WTC11 (cell line): ENCODE measurements at regions not wholly inside any gene's neighbourhood (a gene's known extent, or its start where the extent isn't known, plus 50 kb on each side); places are given as distances from the start of the nearest gene placed in this dataset.

Source experiments
- ATAC-seq: fragments of 200-7000 bp; cut with Tn5 transposase; 2 replicates; pipeline ENCODE4 v1.10.0; 2021; ENCODE audit warnings: mild to moderate bottlenecking, moderate library complexity
- CTCF ChIA-PET: fragments of 300-600 bp; sonication (Branson Sonifier 250); formaldehyde crosslinking; loops from one replicate; lab custom pipeline; 2021; ENCODE audit warnings: antibody characterized with exemption; lab: Charles Lee
- POLR2A ChIA-PET: fragments of 350-600 bp; sonication (Branson Sonifier 250); formaldehyde crosslinking; loops from one replicate; lab custom pipeline; 2021; ENCODE audit warnings: antibody characterized with exemption; lab: Charles Lee
- DNase-seq: peaks from one replicate; pipeline ENCODE4 v3.0.0; 2021; ENCODE audit warnings: low spot score
- H3K27ac Mint-ChIP-seq: 2 replicates; pipeline ENCODE4 v1.8.0; 2021; ENCODE audit warnings: mixed read lengths
- H3K27me3 Mint-ChIP-seq: 2 replicates; pipeline ENCODE4 v1.8.0; 2021; ENCODE audit warnings: low read depth, mild to moderate bottlenecking, moderate library complexity, mixed read lengths
- H3K36me3 Mint-ChIP-seq: 2 replicates; pipeline ENCODE4 v1.8.0; 2021; ENCODE audit warnings: mixed read lengths
- H3K4me1 Mint-ChIP-seq: 2 replicates; pipeline ENCODE4 v1.8.0; 2022; ENCODE audit warnings: mixed read lengths
- H3K4me3 Mint-ChIP-seq: 2 replicates; pipeline ENCODE4 v1.8.0; 2021; ENCODE audit warnings: mild to moderate bottlenecking, moderate library complexity, mixed read lengths
- H3K9me3 Mint-ChIP-seq: 2 replicates; pipeline ENCODE4 v1.8.0; 2021; ENCODE audit warnings: mixed read lengths
- ARID4B ChIP-seq: sonication (generic); formaldehyde crosslinking; IDR thresholded peaks from 2 replicates; pipeline ENCODE4 v1.8.0; 2023; ENCODE audit warnings: missing genetic modification reagents, mild to moderate bottlenecking, borderline replicate concordance
- ATF2 ChIP-seq: sonication (generic); formaldehyde crosslinking; IDR thresholded peaks from 2 replicates; pipeline ENCODE4 v1.8.1; 2022; ENCODE audit warnings: low read depth, missing genetic modification reagents, borderline replicate concordance
- ATF3 ChIP-seq: sonication (generic); formaldehyde crosslinking; conservative IDR thresholded peaks from 2 replicates; pipeline ENCODE4 v1.8.1; 2022; ENCODE audit warnings: mild to moderate bottlenecking, missing genetic modification reagents
- CDX4 ChIP-seq: fragments of 250-450 bp; sonication (Bioruptor Pico); IDR thresholded peaks from 2 replicates; pipeline ENCODE4 v1.9.0; 2021; ENCODE audit warnings: moderate library complexity, mild to moderate bottlenecking, inconsistent platforms, borderline replicate concordance
- FOXK1 ChIP-seq: sonication (generic); formaldehyde crosslinking; IDR thresholded peaks from 2 replicates; pipeline ENCODE4 v1.8.0; 2022; ENCODE audit warnings: mild to moderate bottlenecking, moderate library complexity, missing genetic modification reagents
- HMGA2 ChIP-seq: fragments of 250-450 bp; sonication (Bioruptor Pico); IDR thresholded peaks from 2 replicates; pipeline ENCODE4 v1.4.0; 2021; ENCODE audit warnings: mild to moderate bottlenecking, moderate library complexity
- MYBL2 ChIP-seq: sonication (generic); formaldehyde crosslinking; IDR thresholded peaks from 2 replicates; pipeline ENCODE4 v1.8.1; 2023; ENCODE audit warnings: mild to moderate bottlenecking, moderate library complexity, missing genetic modification reagents
- NFATC4 ChIP-seq: fragments of 250-450 bp; sonication (Bioruptor Pico); IDR thresholded peaks from 2 replicates; pipeline ENCODE4 v1.9.0; 2021; ENCODE audit warnings: mild to moderate bottlenecking
- NFE2L1 ChIP-seq: sonication (generic); formaldehyde crosslinking; IDR thresholded peaks from 2 replicates; pipeline ENCODE4 v1.8.1; 2023; ENCODE audit warnings: missing genetic modification reagents
- SMAD3 ChIP-seq: sonication (generic); formaldehyde crosslinking; IDR thresholded peaks from 2 replicates; pipeline ENCODE4 v1.8.0; 2022; ENCODE audit warnings: missing genetic modification reagents, mild to moderate bottlenecking, borderline replicate concordance
- USF1 ChIP-seq: sonication (generic); formaldehyde crosslinking; IDR thresholded peaks from 2 replicates; pipeline ENCODE4 v1.8.0; 2022; ENCODE audit warnings: mild to moderate bottlenecking, missing genetic modification reagents
- ZMAT4 ChIP-seq: fragments of 250-450 bp; sonication (Bioruptor Pico); IDR thresholded peaks from 2 replicates; pipeline ENCODE4 v1.9.0; 2021; ENCODE audit warnings: mild to moderate bottlenecking
- ZNF138 ChIP-seq: sonication (generic); formaldehyde crosslinking; conservative IDR thresholded peaks from 2 replicates; pipeline ENCODE4 v1.8.1; 2022; ENCODE audit warnings: mild to moderate bottlenecking, moderate library complexity, missing genetic modification reagents
- ZSCAN18 ChIP-seq: fragments of 250-450 bp; sonication (Bioruptor Pico); IDR thresholded peaks from 2 replicates; pipeline ENCODE4 v2.1.2; 2022; ENCODE audit warnings: mild to moderate bottlenecking, moderate library complexity

GRCh38 chr3:193776626-193777358, 183.8 kb downstream of the OPA1 start (continued):
- TF ChIP-seq ARID4B (no peak), ATF3 (CRISPR knock-in tag) (no peak), NFE2L1 (CRISPR knock-in tag) (no peak), NFATC4 (CRISPR knock-in tag) (no peak), ATF2 (CRISPR knock-in tag) (no peak), HMGA2 (CRISPR knock-in tag) (no peak), CDX4 (no peak), FOXK1 (CRISPR knock-in tag) (no peak)
- TF ChIP-seq, all 79 proteins: peak for 0

GRCh38 chr3:193777524-193777923, 184.5 kb downstream of the OPA1 start:
- no peaks in the 10 kb centered on the region for H3K36me3 Mint-ChIP-seq
- no peaks in the 10 kb centered on the region for H3K9me3 Mint-ChIP-seq
- ATAC-seq (no peak), DNase-seq (no peak)
- ChIA-PET CTCF (interaction anchor here (0.8 to 1.2 kb wide), 2 partner anchors 112 to 539 kb away, joined by 3 to 4 read pairs; no protein-coding TSS in a partner anchor), POLR2A (no interaction called here)
- no peak overlapping the region for H3K4me3 Mint-ChIP-seq
- peaks cover 48% of the 10 kb centered on the region for H3K27me3 Mint-ChIP-seq
- TF ChIP-seq USF1 (no peak), SMAD3 (CRISPR knock-in tag) (no peak), MYBL2 (no peak), ZNF138 (CRISPR knock-in tag) (no peak), ARID4B (no peak), ZMAT4 (no peak), ZSCAN18 (CRISPR knock-in tag) (no peak), CDX4 (no peak)
- no peak overlapping the region for H3K27ac Mint-ChIP-seq
- H3K4me1 Mint-ChIP-seq: peaks cover 77% of the 10 kb centered on the region
